HepG2 (cell line): ENCODE measurements at regions not wholly inside any gene's neighbourhood (a gene's known extent, or its start where the extent isn't known, plus 50 kb on each side); places are given as distances from the start of the nearest gene placed in this dataset.

Source experiments
- ATAC-seq: fragments of 200-7000 bp; cut with Tn5 transposase; 3 replicates; pipeline ENCODE4 v1.9.1; 2020; ENCODE audit warnings: mild to moderate bottlenecking, moderate library complexity
- BruUV-seq: library from RNA; stranded (reverse); fragments of 400-500 nt; replicated peaks from 2 replicates; lab custom pipeline; 2021; lab: Mats Ljungman, UMichigan
- CTCF ChIA-PET: fragments of 300-600 bp; formaldehyde crosslinking; extraction: SDS; loops from one replicate; lab custom pipeline; 2021; ENCODE audit warnings: low total read pairs, inconsistent platforms, low intra/inter-chr PET ratio; lab: Yijun Ruan, JAX
- POLR2A ChIA-PET: fragments of 350-600 bp; sonication (Branson Sonifier 250); formaldehyde crosslinking; loops from one replicate; lab custom pipeline; 2020; ENCODE audit warnings: antibody characterized with exemption, inconsistent platforms; lab: Yijun Ruan, JAX
- DNase-seq: peaks from one replicate; pipeline ENCODE4 v3.0.0-alpha.2; 2015; ENCODE audit warnings: low spot score
- FAIRE-seq: peaks from 3 replicates; lab custom pipeline; 2011; peaks lifted over from hg19 to GRCh38; lab: Jason Lieb, UNC
- H2AFZ ChIP-seq: one replicate; pipeline ENCODE4 v1.6.1; 2011; ENCODE audit warnings: low read length, inconsistent platforms
- H3K27ac ChIP-seq: fragments of 300-600 bp; 3 replicates; pipeline ENCODE4 v1.8.0; 2011; ENCODE audit warnings: mixed run types, mild to moderate bottlenecking, mixed read lengths, low read length, inconsistent platforms; ENCODE audit not compliant: insufficient read depth; ENCODE audit errors: extremely low read length
- H3K27me3 ChIP-seq, 2 experiments: fragments of 200-600 bp in 1 of 2; 2 replicates in 1 of 2; 3 replicates in 1 of 2; pipeline versions ENCODE4 v1.6.0 to v1.8.0; 2011; ENCODE audit warnings: low read length in 2 of 2, mild to moderate bottlenecking in 2 of 2, moderate library complexity in 2 of 2, inconsistent platforms in 1 of 2; ENCODE audit not compliant: insufficient read depth in 2 of 2, control insufficient read depth in 1 of 2
- H3K36me3 ChIP-seq, 2 experiments: fragments of 200-600 bp in 1 of 2; replicated peaks in 1 of 2; 2 replicates in 1 of 2; 3 replicates in 1 of 2; pipeline versions ENCODE4 v1.5.1 to v1.8.0; 2011; ENCODE audit warnings: low read length in 2 of 2, inconsistent platforms in 1 of 2; ENCODE audit not compliant: insufficient read depth in 2 of 2, control insufficient read depth in 1 of 2
- H3K4me1 ChIP-seq: 2 replicates; pipeline ENCODE4 v1.5.1; 2012; ENCODE audit warnings: low read length, inconsistent platforms; ENCODE audit not compliant: insufficient read depth
- H3K4me2 ChIP-seq: 2 replicates; pipeline ENCODE4 v1.6.0; 2011; ENCODE audit warnings: low read depth, low read length, inconsistent platforms
- H3K4me3 ChIP-seq, 3 experiments: fragments of 200-600 bp in 1 of 3; sonication (generic), shearing (Covaris generic) in 1 of 3; replicated peaks in 1 of 3; 2 replicates each; pipeline ENCODE4 v1.5.1; 2011 to 2016; ENCODE audit warnings: low read length in 3 of 3, inconsistent platforms in 2 of 3, low read depth in 2 of 3, mild to moderate bottlenecking in 2 of 3, control low read depth in 1 of 3, mixed read lengths in 1 of 3; ENCODE audit not compliant: insufficient read depth in 1 of 3
- H3K79me2 ChIP-seq: one replicate; pipeline ENCODE4 v1.6.1; 2011; ENCODE audit warnings: low read length, inconsistent platforms; ENCODE audit not compliant: insufficient read depth
- H3K9ac ChIP-seq: 2 replicates; pipeline ENCODE4 v1.6.0; 2011; ENCODE audit warnings: mild to moderate bottlenecking, low read depth, low read length, inconsistent platforms; ENCODE audit not compliant: insufficient read depth
- H3K9me3 ChIP-seq: 2 replicates; pipeline ENCODE4 v1.5.1; 2012; ENCODE audit warnings: mild to moderate bottlenecking, low read length
- H4K20me1 ChIP-seq: 2 replicates; pipeline ENCODE4 v1.6.0; 2011; ENCODE audit warnings: inconsistent platforms, mild to moderate bottlenecking, low read length, moderate library complexity; ENCODE audit not compliant: insufficient read depth
- ARID2 ChIP-seq: sonication (generic); formaldehyde crosslinking; IDR thresholded peaks from 2 replicates; pipeline ENCODE4 v1.8.1; 2022; ENCODE audit warnings: mild to moderate bottlenecking, missing genetic modification reagents, borderline replicate concordance
- BATF2 ChIP-seq: sonication (generic); formaldehyde crosslinking; IDR thresholded peaks from 2 replicates; pipeline ENCODE4 v1.8.0; 2022; ENCODE audit warnings: mild to moderate bottlenecking, missing genetic modification reagents, moderate library complexity
- FOXO4 ChIP-seq: sonication (generic); formaldehyde crosslinking; conservative IDR thresholded peaks from 2 replicates; pipeline ENCODE4 v1.8.1; 2023; ENCODE audit warnings: missing genetic modification reagents
- GPBP1L1 ChIP-seq: sonication (generic); formaldehyde crosslinking; IDR thresholded peaks from 2 replicates; pipeline ENCODE4 v1.5.0; 2020; ENCODE audit warnings: mild to moderate bottlenecking, missing genetic modification reagents
- MED13 ChIP-seq: sonication (generic); formaldehyde crosslinking; IDR thresholded peaks from 2 replicates; pipeline ENCODE4 v1.5.0; 2020; ENCODE audit warnings: missing genetic modification reagents
- RFXANK ChIP-seq: IDR thresholded peaks from 2 replicates; pipeline ENCODE4 v1.6.1; 2016
- RORA ChIP-seq: sonication (generic); formaldehyde crosslinking; IDR thresholded peaks from 2 replicates; pipeline ENCODE4 v1.5.0; 2020; ENCODE audit warnings: mild to moderate bottlenecking, missing genetic modification reagents, moderate library complexity
- THAP9 ChIP-seq: sonication (generic); formaldehyde crosslinking; IDR thresholded peaks from 2 replicates; pipeline ENCODE4; 2020; ENCODE audit warnings: missing genetic modification reagents, mild to moderate bottlenecking, borderline replicate concordance
- ZNF232 ChIP-seq: sonication (generic); formaldehyde crosslinking; IDR thresholded peaks from 2 replicates; pipeline ENCODE4 v1.4.0; 2020; ENCODE audit warnings: missing genetic modification reagents, borderline replicate concordance
- ZNF234 ChIP-seq: sonication (generic); formaldehyde crosslinking; conservative IDR thresholded peaks from 2 replicates; pipeline ENCODE4 v1.5.1; 2020; ENCODE audit warnings: mild to moderate bottlenecking, missing genetic modification reagents
- ZNF343 ChIP-seq: sonication (generic); formaldehyde crosslinking; IDR thresholded peaks from 2 replicates; pipeline ENCODE4 v1.4.0; 2020; ENCODE audit warnings: mild to moderate bottlenecking, missing genetic modification reagents
- ZNF484 ChIP-seq: sonication (generic); formaldehyde crosslinking; IDR thresholded peaks from 2 replicates; pipeline ENCODE4 v1.5.1; 2020; ENCODE audit warnings: mild to moderate bottlenecking, low read depth, missing genetic modification reagents, borderline replicate concordance
- ZNF660 ChIP-seq: sonication (generic); formaldehyde crosslinking; IDR thresholded peaks from 2 replicates; pipeline ENCODE4 v1.5.1; 2020; ENCODE audit warnings: mild to moderate bottlenecking, low read depth, missing genetic modification reagents, borderline replicate concordance
- WGBS: methylation state at CpG from one replicate; pipeline ENCODE4 v1.1.6; 2017; ENCODE audit warnings: low lambda C conversion rate; 5-methylcytosine and 5-hydroxymethylcytosine counted together
- in situ Hi-C: cut with HindIII; loops from 2 replicates; pipeline ENCODE4 v1.10.0; 2017; ENCODE audit warnings: low pct_unique_long_range_greater_than_20kb; ENCODE audit not compliant: extremely low pct_ligation_motif_present
- intact Hi-C: fragments of 100-400 bp; cut with micrococcal nuclease; formaldehyde crosslinking; loops from one replicate; pipeline ENCODE4 v1.10.0; 2022; ENCODE audit not compliant: unreplicated experiment

- Histone ChIP-seq H3K4me3 (no peak overlapping the region), H3K79me2 (no peaks in the 10 kb centered on the region), H3K27ac (no peak overlapping the region), H3K9me3 (no peaks in the 10 kb centered on the region), H3K36me3 (no peaks in the 10 kb centered on the region), H3K27me3 (no peaks in the 10 kb centered on the region), H3K4me1 (no peaks in the 10 kb centered on the region), H2AFZ (no peak overlapping the region), H4K20me1 (no peaks in the 10 kb centered on the region), H3K9ac (no peak overlapping the region), H3K4me2 (no peak overlapping the region)
- DNase-seq (no peak), FAIRE-seq (no peak), ATAC-seq (no peak)
- no TSS peak for BruUV-seq
- WGBS: 0% methylated on average over 1 of the region's 1 CpG
- ChIA-PET CTCF (no interaction called here), POLR2A (no interaction called here)
- TF ChIP-seq FOXO4 (CRISPR knock-in tag) (no peak), THAP9 (no peak)
- intact Hi-C loops (no loop called here), in situ Hi-C loops (no loop called here)
These were observed 844.6 kb downstream of the SLITRK6 start for GRCh38 chr13:84954636-84955035.

- Histone ChIP-seq H3K27ac (no peak overlapping the region), H3K9me3 (no peaks in the 10 kb centered on the region; the same call in 1 of the 2 replicates), H3K4me3 (no peak overlapping the region), H3K36me3 (no peaks in the 10 kb centered on the region), H4K20me1 (no peaks in the 10 kb centered on the region), H2AFZ (no peak overlapping the region), H3K4me1 (no peaks in the 10 kb centered on the region), H3K9ac (no peak overlapping the region), H3K4me2 (no peak overlapping the region), H3K27me3 (no peaks in the 10 kb centered on the region), H3K79me2 (no peaks in the 10 kb centered on the region)
- ATAC-seq (no peak), FAIRE-seq (no peak), DNase-seq (no peak)
- in situ Hi-C loops: no loop called here
- intact Hi-C loops: no loop called here
- 5% methylated on average over 1 of the region's 1 CpG for WGBS
- BruUV-seq: no TSS peak
- ChIA-PET CTCF (no interaction called here), POLR2A (no interaction called here)
- TF ChIP-seq ZNF484 (CRISPR knock-in tag) (no peak), ZNF660 (no peak), ZNF343 (CRISPR knock-in tag) (no peak), MED13 (CRISPR knock-in tag) (no peak), GPBP1L1 (CRISPR knock-in tag) (no peak), ARID2 (CRISPR knock-in tag) (no peak), BATF2 (no peak), ZNF232 (CRISPR knock-in tag) (no peak), RORA (CRISPR knock-in tag) (no peak), ZNF234 (CRISPR knock-in tag) (no peak), RFXANK (CRISPR knock-in tag) (no peak)
These were observed 848.1 kb downstream of the SLITRK6 start for GRCh38 chr13:84951128-84951527.
